Fibroblast of lung (primary cell): ENCODE measurements at regions not wholly inside any gene's neighbourhood (a gene's known extent, or its start where the extent isn't known, plus 50 kb on each side); places are given as distances from the start of the nearest gene placed in this dataset.

Experiments
- CTCF ChIP-seq, 2 donors: IDR thresholded peaks in 1 of 2; conservative IDR thresholded peaks in 1 of 2; 1 replicate in 1 of 2; 2 replicates in 1 of 2; pipeline ENCODE4 v1.5.1; 2011 to 2012; ENCODE audit warnings: low read length in 2 of 2, control low read depth in 1 of 2, inconsistent platforms in 1 of 2, low read depth in 1 of 2, mild to moderate bottlenecking in 1 of 2
- EZH2 ChIP-seq: IDR thresholded peaks from 2 replicates; pipeline ENCODE4 v1.5.1; 2012; ENCODE audit warnings: low read length, control low read depth, mild to moderate bottlenecking; ENCODE audit errors: missing control alignments

GRCh38 chr1:65050735-65051134 is 84.4 kb upstream of the JAK1 start:
- TF ChIP-seq CTCF (conservative IDR thresholded peaks at IDR 0.05 in 1 of 2, IDR thresholded peaks at IDR 0.05 in 1 of 2; ENCODE audit: low read depth in 1 of 2, low read length in 2 of 2) (no peak), EZH2 (no peak)
